ENCODE measurements at regions not wholly inside any gene's neighbourhood (a gene's known extent, or its start where the extent isn't known, plus 50 kb on each side); places are given as distances from the start of the nearest gene placed in this dataset.

DNA sequence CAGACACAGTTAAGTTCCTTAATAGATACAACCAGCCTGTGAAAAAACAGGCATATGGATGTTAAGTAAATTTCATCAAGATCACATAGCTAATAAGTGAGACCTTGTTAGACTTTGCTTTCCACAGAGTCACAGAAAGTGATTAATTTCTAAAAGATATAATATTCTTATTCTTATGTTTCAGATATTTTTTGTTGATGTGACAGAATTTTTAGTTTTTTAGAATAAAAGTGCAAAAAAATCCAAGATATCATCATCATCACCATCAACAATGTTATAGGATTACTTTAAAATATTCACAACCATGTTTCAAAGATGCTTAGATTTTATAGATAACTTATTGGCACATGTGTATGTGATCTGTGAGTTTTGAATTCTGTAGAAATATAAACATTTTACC is 132.3 kb upstream of the ITGA4 start:
- H3K4me3 ChIP-seq, result no peak overlapping the region
- intact Hi-C loops (cut with DNase I), result no loop called here
- no peaks in the 10 kb centered on the region for H3K9me3 ChIP-seq
- no peak overlapping the region for H3K27ac ChIP-seq
- DNase-seq (ENCODE audit: extremely low spot score in 2 of 2), result no peak
- TF ChIP-seq POLR2AphosphoS5 (IDR thresholded peaks at IDR 0.05; ENCODE audit: insufficient read depth in 1 of 2, low read depth in 1 of 2), result no peak
- TF ChIP-seq, protein P1, sequence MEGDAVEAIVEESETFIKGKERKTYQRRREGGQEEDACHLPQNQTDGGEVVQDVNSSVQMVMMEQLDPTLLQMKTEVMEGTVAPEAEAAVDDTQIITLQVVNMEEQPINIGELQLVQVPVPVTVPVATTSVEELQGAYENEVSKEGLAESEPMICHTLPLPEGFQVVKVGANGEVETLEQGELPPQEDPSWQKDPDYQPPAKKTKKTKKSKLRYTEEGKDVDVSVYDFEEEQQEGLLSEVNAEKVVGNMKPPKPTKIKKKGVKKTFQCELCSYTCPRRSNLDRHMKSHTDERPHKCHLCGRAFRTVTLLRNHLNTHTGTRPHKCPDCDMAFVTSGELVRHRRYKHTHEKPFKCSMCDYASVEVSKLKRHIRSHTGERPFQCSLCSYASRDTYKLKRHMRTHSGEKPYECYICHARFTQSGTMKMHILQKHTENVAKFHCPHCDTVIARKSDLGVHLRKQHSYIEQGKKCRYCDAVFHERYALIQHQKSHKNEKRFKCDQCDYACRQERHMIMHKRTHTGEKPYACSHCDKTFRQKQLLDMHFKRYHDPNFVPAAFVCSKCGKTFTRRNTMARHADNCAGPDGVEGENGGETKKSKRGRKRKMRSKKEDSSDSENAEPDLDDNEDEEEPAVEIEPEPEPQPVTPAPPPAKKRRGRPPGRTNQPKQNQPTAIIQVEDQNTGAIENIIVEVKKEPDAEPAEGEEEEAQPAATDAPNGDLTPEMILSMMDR (IDR thresholded peaks at IDR 0.05), result no peak
- no peak for TF ChIP-seq POLR2A (IDR thresholded peaks at IDR 0.05)
- H3K36me3 ChIP-seq, result no peaks in the 10 kb centered on the region
- H3K27me3 ChIP-seq, result no peaks in the 10 kb centered on the region
- H3K4me1 ChIP-seq, result no peaks in the 10 kb centered on the region

DNA sequence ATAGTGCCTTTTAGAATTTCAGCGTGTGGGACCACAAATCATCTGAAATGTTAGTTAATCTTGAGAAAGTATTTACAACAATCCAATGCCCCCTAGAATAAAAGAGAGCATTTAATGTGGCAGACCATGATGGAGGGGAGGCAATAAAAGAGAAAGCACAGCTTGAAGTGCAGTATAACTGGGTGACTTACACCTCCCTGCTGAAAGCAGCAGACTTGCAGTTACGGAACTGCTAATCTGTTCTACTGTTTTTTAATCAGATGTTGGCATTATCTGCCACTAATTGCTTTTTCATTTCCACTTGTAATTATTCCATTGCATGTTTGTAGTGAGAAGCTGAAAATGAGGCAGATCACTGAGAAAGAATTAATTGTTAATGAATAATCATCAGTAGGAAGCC is 130.5 kb upstream of the ITGA4 start:
- no peaks in the 10 kb centered on the region for H3K36me3 ChIP-seq
- no peaks in the 10 kb centered on the region for H3K27me3 ChIP-seq
- no peak for DNase-seq (ENCODE audit: extremely low spot score in 2 of 2)
- intact Hi-C loops (cut with DNase I), result no loop called here
- no peaks in the 10 kb centered on the region for H3K9me3 ChIP-seq
- no peaks in the 10 kb centered on the region for H3K4me1 ChIP-seq
- no peak for TF ChIP-seq POLR2AphosphoS5 (IDR thresholded peaks at IDR 0.05; ENCODE audit: insufficient read depth in 1 of 2, low read depth in 1 of 2)
- no peak for TF ChIP-seq POLR2A (IDR thresholded peaks at IDR 0.05)
- TF ChIP-seq, protein P1 (IDR thresholded peaks at IDR 0.05), result no peak
- no peak overlapping the region for H3K27ac ChIP-seq
- no peak overlapping the region for H3K4me3 ChIP-seq

DNA sequence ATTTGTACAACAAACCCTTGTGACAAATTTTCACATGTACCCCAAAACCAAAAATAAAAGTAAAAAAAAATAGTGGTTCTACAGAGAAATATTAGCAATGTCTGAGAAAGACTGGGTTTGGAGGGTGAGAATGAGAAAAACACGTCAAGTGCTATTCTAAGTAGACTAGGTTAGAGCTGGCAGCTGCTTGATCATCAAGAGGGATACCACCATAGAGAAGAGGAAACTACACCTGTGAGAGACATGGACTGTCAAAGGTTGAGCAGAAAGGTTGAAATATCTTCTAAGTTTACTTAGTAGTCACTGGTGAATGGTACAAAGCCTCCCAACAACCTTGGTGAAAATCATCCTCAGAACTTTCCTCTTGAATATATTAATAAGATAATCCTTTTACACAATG is 126.9 kb upstream of the ITGA4 start:
- no peaks in the 10 kb centered on the region for H3K4me1 ChIP-seq
- no peaks in the 10 kb centered on the region for H3K9me3 ChIP-seq
- intact Hi-C loops (cut with DNase I), result no loop called here
- no peak overlapping the region for H3K27ac ChIP-seq
- H3K4me3 ChIP-seq, result no peak overlapping the region
- TF ChIP-seq, protein P1 (IDR thresholded peaks at IDR 0.05), result no peak
- TF ChIP-seq POLR2AphosphoS5 (IDR thresholded peaks at IDR 0.05; ENCODE audit: insufficient read depth in 1 of 2, low read depth in 1 of 2), result no peak
- no peak for TF ChIP-seq POLR2A (IDR thresholded peaks at IDR 0.05)
- DNase-seq (ENCODE audit: extremely low spot score in 2 of 2), result no peak
- no peaks in the 10 kb centered on the region for H3K27me3 ChIP-seq
- no peaks in the 10 kb centered on the region for H3K36me3 ChIP-seq

DNA sequence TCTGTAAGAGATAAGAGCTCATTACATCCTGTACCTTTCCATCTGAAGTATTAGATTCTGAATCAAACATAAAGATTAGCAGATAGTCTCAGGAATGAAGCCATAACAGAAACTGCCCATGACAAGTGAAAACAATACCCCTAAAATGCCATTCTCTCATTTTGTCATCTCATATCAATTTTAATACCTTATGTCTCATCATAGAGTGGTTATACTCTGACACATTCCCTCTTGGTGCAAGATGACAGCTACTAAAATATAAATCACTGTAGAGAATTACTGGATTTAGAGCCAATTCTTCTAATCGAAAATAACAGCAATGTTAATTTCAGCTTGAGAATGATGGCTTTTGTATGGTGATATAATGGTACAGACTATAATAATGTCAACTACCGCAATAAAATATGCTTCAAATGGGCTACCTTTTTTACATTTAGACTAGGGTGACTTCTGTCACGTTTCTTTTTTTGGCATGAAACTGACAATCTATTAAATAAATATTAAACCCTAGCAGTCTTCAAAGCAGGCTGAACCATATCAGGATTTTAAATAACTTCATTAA is 125.1 kb upstream of the ITGA4 start:
- no peaks in the 10 kb centered on the region for H3K9me3 ChIP-seq
- H3K4me1 ChIP-seq, result no peaks in the 10 kb centered on the region
- H3K36me3 ChIP-seq, result no peaks in the 10 kb centered on the region
- no peak overlapping the region for H3K4me3 ChIP-seq
- no peaks in the 10 kb centered on the region for H3K27me3 ChIP-seq
- TF ChIP-seq, protein P1 (IDR thresholded peaks at IDR 0.05), result no peak
- TF ChIP-seq POLR2A (IDR thresholded peaks at IDR 0.05) (no peak), POLR2AphosphoS5 (IDR thresholded peaks at IDR 0.05; ENCODE audit: insufficient read depth in 1 of 2, low read depth in 1 of 2) (no peak)
- DNase-seq (ENCODE audit: extremely low spot score in 2 of 2), result no peak
- intact Hi-C loops (cut with DNase I), result no loop called here
- H3K27ac ChIP-seq, result no peak overlapping the region

DNA sequence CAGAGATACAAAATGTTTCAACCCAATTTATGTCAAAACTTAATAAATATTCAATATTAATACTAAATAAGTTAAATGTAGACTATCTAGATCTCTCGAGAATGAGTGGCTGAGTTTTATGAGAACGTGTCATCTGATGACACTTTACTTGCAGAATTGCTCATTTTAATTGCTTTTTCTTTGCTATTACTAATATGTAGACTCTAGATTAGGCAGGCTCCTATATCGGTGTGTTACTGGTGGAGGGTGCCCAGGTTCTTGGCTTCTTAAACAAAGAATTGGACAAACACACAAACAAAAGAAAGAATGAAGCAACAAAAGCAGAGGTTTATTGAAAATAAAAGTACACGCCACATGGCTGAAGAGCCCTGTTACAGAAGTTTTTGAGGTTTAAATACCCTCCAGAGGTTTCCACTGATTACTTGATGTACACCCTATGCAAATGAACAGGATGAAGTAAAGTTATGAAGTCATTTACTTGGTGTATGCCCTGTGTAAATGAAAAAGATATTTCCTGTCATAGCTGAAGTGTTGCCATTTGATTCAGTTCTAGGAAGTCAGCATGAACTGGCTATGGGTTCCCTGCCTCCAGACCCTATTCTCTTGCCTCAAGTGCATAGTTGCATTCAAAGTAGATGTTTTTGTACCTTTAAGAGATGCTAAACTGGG is 122.9 kb upstream of the ITGA4 start:
- intact Hi-C loops (cut with DNase I), result no loop called here
- Histone ChIP-seq H3K9me3 (no peaks in the 10 kb centered on the region), H3K27ac (no peak overlapping the region)

More for the DNA sequence above, 122.9 kb upstream of the ITGA4 start:
- no peaks in the 10 kb centered on the region for H3K36me3 ChIP-seq
- H3K27me3 ChIP-seq, result no peaks in the 10 kb centered on the region
- TF ChIP-seq, protein P1 (IDR thresholded peaks at IDR 0.05), result no peak
- TF ChIP-seq POLR2A (IDR thresholded peaks at IDR 0.05) (no peak), POLR2AphosphoS5 (IDR thresholded peaks at IDR 0.05; ENCODE audit: insufficient read depth in 1 of 2, low read depth in 1 of 2) (no peak)
- H3K4me1 ChIP-seq, result no peaks in the 10 kb centered on the region
- no peak overlapping the region for H3K4me3 ChIP-seq
- no peak for DNase-seq (ENCODE audit: extremely low spot score in 2 of 2)

Measured in vagina (tissue), 2 donors.